MCF 10A (cell line): ENCODE measurements at regions not wholly inside any gene's neighbourhood (a gene's known extent, or its start where the extent isn't known, plus 50 kb on each side); places are given as distances from the start of the nearest gene placed in this dataset.

Source experiments
- BruUV-seq: library from RNA; stranded (reverse); fragments of 400-500 nt; replicated peaks from 2 replicates; lab custom pipeline; 2021; lab: Mats Ljungman, UMichigan
- CTCF ChIA-PET: fragments of 300-600 bp; sonication (Branson Sonifier 250); formaldehyde crosslinking; extraction: SDS; loops from one replicate; lab custom pipeline; 2021; ENCODE audit warnings: antibody characterized with exemption, inconsistent platforms; lab: Yijun Ruan, JAX
- POLR2A ChIA-PET: fragments of 300-600, 350-650 bp; sonication (Branson Sonifier 250); formaldehyde crosslinking; extraction: SDS; loops from one replicate; lab custom pipeline; 2020; ENCODE audit warnings: antibody characterized with exemption, inconsistent platforms; lab: Yijun Ruan, JAX
- DNase-seq: peaks from one replicate; pipeline ENCODE4 v3.0.0-alpha.2; 2018; ENCODE audit not compliant: unreplicated experiment
- H3K27ac Mint-ChIP-seq: one replicate; pipeline ENCODE4 v1.8.0; 2022; ENCODE audit warnings: mild to moderate bottlenecking, low read depth, mixed read lengths; ENCODE audit not compliant: unreplicated experiment
- H3K27me3 Mint-ChIP-seq: one replicate; pipeline ENCODE4 v1.8.0; 2022; ENCODE audit warnings: mixed read lengths; ENCODE audit not compliant: insufficient read depth, unreplicated experiment
- H3K36me3 Mint-ChIP-seq: one replicate; pipeline ENCODE4 v1.8.0; 2022; ENCODE audit warnings: mild to moderate bottlenecking, moderate library complexity, mixed read lengths; ENCODE audit not compliant: insufficient read depth, unreplicated experiment
- H3K4me1 Mint-ChIP-seq: one replicate; pipeline ENCODE4 v1.8.0; 2022; ENCODE audit warnings: mixed read lengths; ENCODE audit not compliant: insufficient read depth, unreplicated experiment
- H3K4me3 Mint-ChIP-seq: one replicate; pipeline ENCODE4 v1.8.0; 2022; ENCODE audit warnings: mild to moderate bottlenecking, moderate library complexity, mixed read lengths; ENCODE audit not compliant: unreplicated experiment
- H3K9me3 Mint-ChIP-seq: one replicate; pipeline ENCODE4 v1.8.0; 2022; ENCODE audit warnings: mixed read lengths; ENCODE audit not compliant: unreplicated experiment
- CTCF ChIP-seq: fragments of 200-600 bp; IDR thresholded peaks from one replicate; pipeline ENCODE4 v1.8.0; 2022; ENCODE audit warnings: antibody characterized with exemption, mild to moderate bottlenecking; ENCODE audit not compliant: unreplicated experiment
- intact Hi-C: fragments of 100-400 bp; cut with micrococcal nuclease; formaldehyde crosslinking; loops from 2 replicates; pipeline ENCODE4 v1.14.1; 2022

- TF ChIP-seq CTCF, result no peak
- Mint-ChIP-seq H3K27ac (no peak overlapping the region), H3K9me3 (no peaks in the 10 kb centered on the region), H3K4me1 (no peaks in the 10 kb centered on the region), H3K36me3 (no peaks in the 10 kb centered on the region), H3K4me3 (no peak overlapping the region), H3K27me3 (no peaks in the 10 kb centered on the region)
- no TSS peak for BruUV-seq
- ChIA-PET POLR2A (no interaction called here), CTCF (no interaction called here)
- no peak for DNase-seq
- intact Hi-C loops, result no loop called here
Observed at GRCh38 chr11:98834776-98835175, 186.0 kb upstream of the CNTN5 start.

GRCh38 chr11:98835335-98835734, 185.4 kb upstream of the CNTN5 start:
- no peak overlapping the region for H3K27ac Mint-ChIP-seq
- TF ChIP-seq CTCF, result no peak

GRCh38 chr11:98836156-98836555, 184.6 kb upstream of the CNTN5 start:
- Mint-ChIP-seq H3K4me1 (no peaks in the 10 kb centered on the region), H3K9me3 (no peaks in the 10 kb centered on the region), H3K4me3 (no peak overlapping the region), H3K27ac (no peak overlapping the region), H3K27me3 (no peaks in the 10 kb centered on the region), H3K36me3 (no peaks in the 10 kb centered on the region)
- ChIA-PET CTCF (no interaction called here), POLR2A (no interaction called here)
- DNase-seq, result no peak
- no peak for TF ChIP-seq CTCF
- no TSS peak for BruUV-seq
- intact Hi-C loops, result no loop called here

More at GRCh38 chr11:98835335-98835734, 185.4 kb upstream of the CNTN5 start:
- ChIA-PET CTCF (no interaction called here), POLR2A (no interaction called here)
- DNase-seq, result no peak
- intact Hi-C loops, result no loop called here
- BruUV-seq, result no TSS peak
- Mint-ChIP-seq H3K4me1 (no peaks in the 10 kb centered on the region), H3K4me3 (no peak overlapping the region), H3K9me3 (no peaks in the 10 kb centered on the region), H3K27me3 (no peaks in the 10 kb centered on the region), H3K36me3 (no peaks in the 10 kb centered on the region)

GRCh38 chr11:98842187-98842586, 178.6 kb upstream of the CNTN5 start:
- no peak for DNase-seq
- Mint-ChIP-seq H3K27ac (no peak overlapping the region), H3K4me1 (no peaks in the 10 kb centered on the region), H3K9me3 (no peaks in the 10 kb centered on the region), H3K27me3 (no peaks in the 10 kb centered on the region), H3K4me3 (no peak overlapping the region), H3K36me3 (no peaks in the 10 kb centered on the region)
- TF ChIP-seq CTCF, result no peak
- intact Hi-C loops, result no loop called here
- POLR2A ChIA-PET, result no interaction called here
- CTCF ChIA-PET, result no interaction called here
- BruUV-seq, result no TSS peak
